ENCODE measurements at regions not wholly inside any gene's neighbourhood (a gene's known extent, or its start where the extent isn't known, plus 50 kb on each side); places are given as distances from the start of the nearest gene placed in this dataset.

DNA sequence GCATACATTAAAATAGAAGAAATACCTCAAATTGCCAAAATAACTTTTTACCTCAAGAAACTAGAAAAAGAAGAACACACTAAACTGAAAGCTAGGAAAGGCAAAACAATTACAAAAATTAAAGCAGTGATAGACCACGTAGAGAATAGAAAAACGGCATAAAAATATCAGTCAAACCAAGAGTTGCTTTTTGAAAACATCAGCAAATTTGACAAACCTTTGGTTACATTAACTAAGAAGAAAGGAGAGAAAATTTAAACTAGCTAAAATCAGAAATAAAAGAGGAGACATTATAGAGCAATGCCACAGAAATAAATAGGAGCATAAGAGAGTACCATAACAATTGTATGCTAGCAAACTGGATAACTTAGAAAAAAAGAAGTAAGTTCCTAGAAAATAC is 553.8 kb downstream of the CCER1 start:
- Histone ChIP-seq H3K9me3 (peaks cover 0 to 22% (median 10%) of the 10 kb centered on the region in 11 donors), H3K36me3 (no peaks in the 10 kb centered on the region), H3K4me1 (no peaks in the 10 kb centered on the region), H3K27me3 (peaks cover 0 to 7% (median 0%) of the 10 kb centered on the region in 7 donors), H3K4me3 (no peak overlapping the region), H3K27ac (no peak overlapping the region)
- ATAC-seq (no peak), DNase-seq (no peak)
- TF ChIP-seq, protein P1, sequence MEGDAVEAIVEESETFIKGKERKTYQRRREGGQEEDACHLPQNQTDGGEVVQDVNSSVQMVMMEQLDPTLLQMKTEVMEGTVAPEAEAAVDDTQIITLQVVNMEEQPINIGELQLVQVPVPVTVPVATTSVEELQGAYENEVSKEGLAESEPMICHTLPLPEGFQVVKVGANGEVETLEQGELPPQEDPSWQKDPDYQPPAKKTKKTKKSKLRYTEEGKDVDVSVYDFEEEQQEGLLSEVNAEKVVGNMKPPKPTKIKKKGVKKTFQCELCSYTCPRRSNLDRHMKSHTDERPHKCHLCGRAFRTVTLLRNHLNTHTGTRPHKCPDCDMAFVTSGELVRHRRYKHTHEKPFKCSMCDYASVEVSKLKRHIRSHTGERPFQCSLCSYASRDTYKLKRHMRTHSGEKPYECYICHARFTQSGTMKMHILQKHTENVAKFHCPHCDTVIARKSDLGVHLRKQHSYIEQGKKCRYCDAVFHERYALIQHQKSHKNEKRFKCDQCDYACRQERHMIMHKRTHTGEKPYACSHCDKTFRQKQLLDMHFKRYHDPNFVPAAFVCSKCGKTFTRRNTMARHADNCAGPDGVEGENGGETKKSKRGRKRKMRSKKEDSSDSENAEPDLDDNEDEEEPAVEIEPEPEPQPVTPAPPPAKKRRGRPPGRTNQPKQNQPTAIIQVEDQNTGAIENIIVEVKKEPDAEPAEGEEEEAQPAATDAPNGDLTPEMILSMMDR (IDR thresholded peaks at IDR 0.05) = no peak
- WGBS, 2 donors = 94 to 95% methylated on average over 2 of the region's 2 CpGs
- intact Hi-C loops (cut with DNase I) = no loop called here

DNA sequence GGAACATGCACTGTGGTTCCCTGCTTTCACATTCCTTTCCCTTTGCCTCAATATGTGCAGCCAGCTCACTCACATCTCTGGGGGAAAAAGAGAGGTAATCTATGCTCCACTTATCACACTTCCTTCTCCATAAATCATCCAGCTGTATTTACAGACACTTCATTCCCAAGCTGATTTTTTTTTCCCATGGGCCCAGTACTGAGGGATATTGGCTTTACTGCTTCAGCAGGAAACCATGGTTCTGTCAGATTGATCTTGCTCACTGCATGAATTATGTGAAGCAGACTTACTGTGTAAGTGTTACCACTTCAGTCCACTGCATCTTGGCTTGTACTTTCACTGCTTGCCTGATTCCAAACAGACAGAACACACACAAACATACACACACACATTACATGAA is 555.6 kb downstream of the CCER1 start:
- Histone ChIP-seq H3K4me3 (no peak overlapping the region), H3K9me3 (peaks cover 0 to 37% (median 16%) of the 10 kb centered on the region in 11 donors), H3K27ac (no peak overlapping the region), H3K27me3 (peaks cover 0 to 9% (median 0%) of the 10 kb centered on the region in 7 donors), H3K36me3 (no peaks in the 10 kb centered on the region), H3K4me1 (no peaks in the 10 kb centered on the region)
- ATAC-seq (no peak), DNase-seq (no peak)
- TF ChIP-seq, protein P1 (IDR thresholded peaks at IDR 0.05) = no peak
- intact Hi-C loops (cut with DNase I) = no loop called here

DNA sequence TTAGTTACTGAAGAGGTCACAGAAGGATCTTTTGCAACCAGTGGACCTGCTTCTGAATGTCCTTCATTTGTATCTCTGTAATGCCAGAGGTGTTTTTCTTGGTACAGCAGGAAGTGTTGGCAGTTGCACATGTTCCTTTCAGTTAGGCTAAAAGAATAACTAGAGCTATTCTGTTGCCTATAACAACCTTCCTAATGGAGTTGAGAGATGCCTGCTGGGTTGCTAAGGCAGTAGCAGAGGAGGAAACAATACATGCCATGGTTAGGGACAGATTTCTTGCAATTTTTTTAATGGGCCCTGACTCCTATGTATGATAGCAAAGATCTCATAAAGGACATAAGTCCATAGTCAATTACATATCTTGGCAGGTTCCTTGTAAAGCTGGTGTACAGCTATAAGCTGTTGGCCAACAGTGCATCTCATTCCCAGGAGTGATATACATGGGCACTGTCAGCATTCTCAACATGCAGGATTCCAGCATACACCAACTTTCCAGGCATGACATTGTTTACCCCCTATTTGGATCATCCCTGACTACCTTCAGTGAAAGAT is 556.6 kb downstream of the CCER1 start:
- intact Hi-C loops (cut with DNase I) = no loop called here
- H3K27me3 ChIP-seq = peaks cover 0 to 9% (median 0%) of the 10 kb centered on the region in 7 donors
- TF ChIP-seq, protein P1 (IDR thresholded peaks at IDR 0.05) = no peak
- ATAC-seq (no peak), DNase-seq (no peak)
- H3K9me3 ChIP-seq = peaks cover 0 to 37% (median 16%) of the 10 kb centered on the region in 11 donors
- H3K4me1 ChIP-seq = no peaks in the 10 kb centered on the region
- no peaks in the 10 kb centered on the region for H3K36me3 ChIP-seq
- no peak overlapping the region for H3K27ac ChIP-seq
- H3K4me3 ChIP-seq = no peak overlapping the region

DNA sequence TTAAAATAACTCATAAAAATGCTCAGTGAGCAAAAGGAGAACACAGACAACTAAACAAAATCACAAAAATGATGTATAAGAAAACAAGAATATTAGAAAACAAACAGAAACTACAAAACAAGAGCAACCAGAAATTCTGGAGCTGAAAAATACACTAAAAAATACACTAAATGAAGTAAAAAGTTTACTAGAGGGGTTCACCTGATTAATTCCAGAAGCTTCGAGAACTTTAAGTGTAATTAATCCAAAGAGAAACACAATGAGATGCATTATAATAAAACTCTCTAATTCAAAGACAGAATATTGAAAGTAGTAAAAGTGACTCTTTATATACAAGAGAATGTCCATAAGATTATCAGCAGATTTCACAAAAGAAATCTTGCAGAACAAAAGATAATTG is 558.4 kb downstream of the CCER1 start:
- H3K4me3 ChIP-seq = no peak overlapping the region
- no peak for DNase-seq
- TF ChIP-seq, protein P1 (IDR thresholded peaks at IDR 0.05) = no peak
- H3K27ac ChIP-seq = no peak overlapping the region
- ATAC-seq = no peak
- no peaks in the 10 kb centered on the region for H3K36me3 ChIP-seq
- intact Hi-C loops (cut with DNase I) = no loop called here
- H3K27me3 ChIP-seq = peaks cover 0 to 9% (median 0%) of the 10 kb centered on the region in 7 donors
- WGBS, 2 donors = 93 to 97% methylated on average over 1 of the region's 1 CpG
- no peaks in the 10 kb centered on the region for H3K4me1 ChIP-seq
- H3K9me3 ChIP-seq = peaks cover 0 to 46% (median 20%) of the 10 kb centered on the region in 11 donors

Data from heart right ventricle (tissue), 16 donors.